Neuronal stem cell (in vitro differentiated cells): ENCODE measurements at regions not wholly inside any gene's neighbourhood (a gene's known extent, or its start where the extent isn't known, plus 50 kb on each side); places are given as distances from the start of the nearest gene placed in this dataset.

Experiments
- DNase-seq: peaks from one replicate; pipeline ENCODE4 v3.0.0-alpha.2; 2013; ENCODE audit warnings: low spot score
- H2AFZ ChIP-seq: one replicate; pipeline ENCODE4 v1.6.1; 2013; ENCODE audit warnings: mild to moderate bottlenecking, low read length, inconsistent platforms
- H2AK5ac ChIP-seq: 2 replicates; pipeline ENCODE4 v1.6.1; 2013; ENCODE audit warnings: low read depth, mild to moderate bottlenecking, inconsistent platforms, low read length, moderate library complexity, mixed read lengths
- H2BK120ac ChIP-seq: 2 replicates; pipeline ENCODE4 v1.6.1; 2013; ENCODE audit warnings: low read depth, mild to moderate bottlenecking, inconsistent platforms, low read length, moderate library complexity, mixed read lengths
- H2BK12ac ChIP-seq: one replicate; pipeline ENCODE4 v1.6.1; 2013; ENCODE audit warnings: low read length, inconsistent platforms
- H2BK15ac ChIP-seq: 2 replicates; pipeline ENCODE4 v1.6.1; 2013; ENCODE audit warnings: mild to moderate bottlenecking, low read length, inconsistent platforms, mixed read lengths
- H2BK5ac ChIP-seq: one replicate; pipeline ENCODE4 v1.6.1; 2013; ENCODE audit warnings: inconsistent platforms, mild to moderate bottlenecking, low read length, moderate library complexity
- H3K14ac ChIP-seq: one replicate; pipeline ENCODE4 v1.6.1; 2013; ENCODE audit warnings: low read length, inconsistent platforms
- H3K18ac ChIP-seq: 2 replicates; pipeline ENCODE4 v1.6.1; 2013; ENCODE audit warnings: low read length, inconsistent platforms
- H3K23ac ChIP-seq: 2 replicates; pipeline ENCODE4 v1.6.1; 2013; ENCODE audit warnings: low read depth, mild to moderate bottlenecking, mixed read lengths, low read length, inconsistent platforms; ENCODE audit not compliant: poor library complexity
- H3K27ac ChIP-seq: replicated peaks from 3 replicates; pipeline ENCODE4 v1.5.1; 2013; ENCODE audit warnings: low read length, inconsistent platforms
- H3K27me3 ChIP-seq, 3 experiments: 2 replicates each; pipeline ENCODE4 v1.6.1; 2013; ENCODE audit warnings: low read length in 3 of 3, mild to moderate bottlenecking in 2 of 3, inconsistent platforms in 1 of 3, low read depth in 1 of 3, mixed read lengths in 1 of 3, moderate library complexity in 1 of 3; ENCODE audit not compliant: control insufficient read depth in 3 of 3, insufficient read depth in 3 of 3
- H3K36me3 ChIP-seq, 2 donors: replicated peaks in 1 of 2; 2 replicates each; pipeline ENCODE4 v1.6.1; 2013; ENCODE audit warnings: low read length in 2 of 2; ENCODE audit not compliant: control insufficient read depth in 2 of 2, insufficient read depth in 2 of 2
- H3K4ac ChIP-seq: 2 replicates; pipeline ENCODE4 v1.6.1; 2013; ENCODE audit warnings: inconsistent platforms, mild to moderate bottlenecking, low read length, moderate library complexity
- H3K4me1 ChIP-seq, 2 donors: 1 replicate in 1 of 2; 2 replicates in 1 of 2; pipeline ENCODE4 v1.6.1; 2013; ENCODE audit warnings: low read length in 2 of 2, low read depth in 1 of 2; ENCODE audit not compliant: control insufficient read depth in 2 of 2, insufficient read depth in 1 of 2
- H3K4me2 ChIP-seq: one replicate; pipeline ENCODE4 v1.6.1; 2013; ENCODE audit warnings: mild to moderate bottlenecking, low read length, inconsistent platforms; ENCODE audit not compliant: insufficient read depth, poor library complexity, severe bottlenecking
- H3K4me3 ChIP-seq, 2 donors: 2 replicates each; pipeline ENCODE4 v1.5.1; 2013; ENCODE audit warnings: low read length in 2 of 2, mild to moderate bottlenecking in 2 of 2, inconsistent platforms in 1 of 2, moderate library complexity in 1 of 2
- H3K79me1 ChIP-seq: one replicate; pipeline ENCODE4 v1.6.1; 2013; ENCODE audit warnings: low read depth, mild to moderate bottlenecking, inconsistent platforms, low read length, moderate library complexity
- H3K9ac ChIP-seq: one replicate; pipeline ENCODE4 v1.6.1; 2013; ENCODE audit warnings: mild to moderate bottlenecking, low read depth, low read length, inconsistent platforms; ENCODE audit not compliant: poor library complexity
- H3K9me3 ChIP-seq, 2 donors: replicated peaks in 1 of 2; 2 replicates each; pipeline versions ENCODE3 to v1.6.1; 2013; ENCODE audit warnings: low read length in 2 of 2, mild to moderate bottlenecking in 2 of 2, inconsistent platforms in 1 of 2, low read depth in 1 of 2, mixed read lengths in 1 of 2, moderate library complexity in 1 of 2; ENCODE audit not compliant: control insufficient read depth in 2 of 2, insufficient read depth in 1 of 2
- H4K8ac ChIP-seq: one replicate; pipeline ENCODE4 v1.6.1; 2013; ENCODE audit warnings: low read depth, mild to moderate bottlenecking, inconsistent platforms, low read length, moderate library complexity
- H4K91ac ChIP-seq: one replicate; pipeline ENCODE4 v1.6.1; 2013; ENCODE audit warnings: low read length, low read depth, mild to moderate bottlenecking, inconsistent platforms; ENCODE audit not compliant: poor library complexity
- WGBS, 2 donors: extraction: QIAGEN DNeasy Blood & Tissue Kit; methylation state at CpG; one replicate each; pipeline ENCODE4 v1.1.7; 2013; ENCODE audit warnings: missing lambda C conversion rate in 2 of 2, mixed read lengths in 1 of 2; ENCODE audit not compliant: insufficient read length in 2 of 2, insufficient replicate concordance in 1 of 2; ENCODE audit errors: extremely low coverage in 2 of 2; 5-methylcytosine and 5-hydroxymethylcytosine counted together

DNA sequence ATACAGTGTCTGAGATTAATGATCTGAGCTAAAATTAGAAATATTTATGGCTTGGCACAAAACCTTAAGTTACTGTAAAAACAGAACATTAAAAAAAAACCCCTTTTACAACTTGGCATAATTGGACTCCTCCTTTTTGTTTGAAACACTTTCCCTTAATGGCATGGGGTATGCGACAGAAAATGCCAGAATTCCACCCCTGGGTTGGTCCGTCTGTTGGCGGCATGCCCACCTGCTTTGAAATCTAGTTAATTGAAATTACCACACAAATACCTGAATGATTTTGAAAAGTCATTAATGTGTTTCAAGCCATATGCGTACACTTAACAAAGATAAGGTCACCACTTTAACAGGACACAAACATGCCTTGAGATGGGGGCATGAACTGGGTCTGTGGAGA lies 175.1 kb upstream of the FOXQ1 start:
- Histone ChIP-seq H3K4me1 (no peaks in the 10 kb centered on the region), H3K23ac (no peak overlapping the region), H3K18ac (no peak overlapping the region), H3K36me3 (no peaks in the 10 kb centered on the region), H3K9me3 (no peaks in the 10 kb centered on the region), H3K4me2 (no peak overlapping the region), H2AK5ac (no peak overlapping the region), H2BK15ac (no peak overlapping the region), H3K27me3 (no peaks in the 10 kb centered on the region), H3K14ac (no peak overlapping the region), H3K27ac (no peak overlapping the region), H3K4ac (no peak overlapping the region), H2BK120ac (no peak overlapping the region), H3K79me1 (no peaks in the 10 kb centered on the region), H2BK5ac (no peak overlapping the region), H2BK12ac (no peak overlapping the region), H2AFZ (no peak overlapping the region), H3K4me3 (no peak overlapping the region), H4K91ac (no peak overlapping the region), H4K8ac (no peak overlapping the region), H3K9ac (no peak overlapping the region)
- WGBS, 2 donors: no CpG with 5 or more reads among the region's 4 CpGs
- no peak for DNase-seq

DNA sequence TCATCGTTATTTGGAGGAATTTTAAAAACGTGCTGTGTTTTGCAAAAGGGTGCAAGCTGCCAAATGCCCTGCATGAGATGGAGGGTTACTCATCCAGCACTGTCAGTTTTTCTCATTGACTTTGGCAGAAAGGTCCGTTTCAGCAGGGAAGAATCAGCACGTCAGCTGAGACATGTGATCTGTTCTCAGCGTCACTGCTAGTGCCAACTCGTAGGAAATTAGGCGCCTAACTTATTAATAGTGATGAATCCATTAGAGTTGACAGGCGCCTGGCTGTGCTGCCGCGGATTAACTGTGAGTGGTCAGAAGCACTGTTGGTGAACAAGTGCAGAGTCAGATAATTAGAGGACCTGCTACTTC lies 175.5 kb upstream of the FOXQ1 start:
- no peak overlapping the region for H3K4ac ChIP-seq
- no peak overlapping the region for H3K4me2 ChIP-seq
- no peak overlapping the region for H3K4me3 ChIP-seq
- no peak overlapping the region for H2AK5ac ChIP-seq
- H3K9me3 ChIP-seq: no peaks in the 10 kb centered on the region
- no peaks in the 10 kb centered on the region for H3K79me1 ChIP-seq
- no peak overlapping the region for H2BK5ac ChIP-seq
- H4K8ac ChIP-seq: no peak overlapping the region
- no CpG with 5 or more reads among the region's 10 CpGs for WGBS, 2 donors
- no peak overlapping the region for H2BK120ac ChIP-seq
- no peak for DNase-seq
- no peak overlapping the region for H3K14ac ChIP-seq
- no peaks in the 10 kb centered on the region for H3K27me3 ChIP-seq
- no peak overlapping the region for H3K23ac ChIP-seq
- H2BK15ac ChIP-seq: no peak overlapping the region
- H2AFZ ChIP-seq: no peak overlapping the region
- H4K91ac ChIP-seq: no peak overlapping the region
- H3K36me3 ChIP-seq: no peaks in the 10 kb centered on the region
- H3K4me1 ChIP-seq: no peaks in the 10 kb centered on the region
- no peak overlapping the region for H3K27ac ChIP-seq
- no peak overlapping the region for H3K9ac ChIP-seq
- H2BK12ac ChIP-seq: no peak overlapping the region
- H3K18ac ChIP-seq: no peak overlapping the region

DNA sequence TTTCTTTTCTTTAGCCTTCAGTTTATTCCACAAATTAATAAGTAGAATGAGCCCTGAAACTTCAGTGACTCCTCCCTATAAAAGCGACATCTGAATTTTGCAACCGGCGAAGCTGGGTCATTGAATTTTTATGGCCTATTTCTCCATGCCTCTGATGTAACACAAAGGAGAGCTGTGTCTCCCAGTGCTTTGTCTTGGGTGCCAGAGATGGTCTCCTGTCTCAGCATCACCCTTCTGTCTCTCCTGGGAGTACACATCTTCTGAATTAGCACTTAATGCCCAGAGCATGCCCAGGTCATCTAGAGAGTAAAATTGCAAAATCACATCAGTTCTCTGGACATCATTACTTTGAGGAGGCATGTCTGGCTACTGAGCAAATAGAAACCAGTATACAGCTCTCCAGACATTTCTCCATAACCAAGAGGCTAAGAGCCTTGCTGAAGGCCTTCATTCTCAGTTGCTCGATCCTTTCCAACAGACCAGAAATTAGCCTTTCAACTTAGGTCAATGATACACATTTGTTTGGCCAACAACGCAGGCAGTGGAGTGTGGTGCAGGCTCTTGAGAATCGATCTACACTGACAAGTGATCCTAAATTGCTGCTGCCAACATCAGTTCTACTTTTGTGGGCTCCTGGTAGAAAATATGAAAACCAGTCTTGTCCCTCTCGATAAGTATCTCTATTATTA lies 176.0 kb upstream of the FOXQ1 start:
- Histone ChIP-seq H2BK120ac (no peak overlapping the region), H3K36me3 (no peaks in the 10 kb centered on the region), H3K14ac (no peak overlapping the region), H3K18ac (no peak overlapping the region), H3K4me3 (no peak overlapping the region), H2BK15ac (no peak overlapping the region), H3K4me1 (no peaks in the 10 kb centered on the region), H3K79me1 (no peaks in the 10 kb centered on the region), H2AFZ (no peak overlapping the region), H3K27me3 (no peaks in the 10 kb centered on the region), H4K8ac (no peak overlapping the region), H3K4ac (no peak overlapping the region), H3K9ac (no peak overlapping the region), H4K91ac (no peak overlapping the region), H2AK5ac (no peak overlapping the region), H2BK12ac (no peak overlapping the region), H3K27ac (no peak overlapping the region), H2BK5ac (no peak overlapping the region), H3K4me2 (no peak overlapping the region), H3K23ac (no peak overlapping the region), H3K9me3 (no peaks in the 10 kb centered on the region)
- WGBS, 2 donors: no CpG with 5 or more reads among the region's 7 CpGs
- no peak for DNase-seq

DNA sequence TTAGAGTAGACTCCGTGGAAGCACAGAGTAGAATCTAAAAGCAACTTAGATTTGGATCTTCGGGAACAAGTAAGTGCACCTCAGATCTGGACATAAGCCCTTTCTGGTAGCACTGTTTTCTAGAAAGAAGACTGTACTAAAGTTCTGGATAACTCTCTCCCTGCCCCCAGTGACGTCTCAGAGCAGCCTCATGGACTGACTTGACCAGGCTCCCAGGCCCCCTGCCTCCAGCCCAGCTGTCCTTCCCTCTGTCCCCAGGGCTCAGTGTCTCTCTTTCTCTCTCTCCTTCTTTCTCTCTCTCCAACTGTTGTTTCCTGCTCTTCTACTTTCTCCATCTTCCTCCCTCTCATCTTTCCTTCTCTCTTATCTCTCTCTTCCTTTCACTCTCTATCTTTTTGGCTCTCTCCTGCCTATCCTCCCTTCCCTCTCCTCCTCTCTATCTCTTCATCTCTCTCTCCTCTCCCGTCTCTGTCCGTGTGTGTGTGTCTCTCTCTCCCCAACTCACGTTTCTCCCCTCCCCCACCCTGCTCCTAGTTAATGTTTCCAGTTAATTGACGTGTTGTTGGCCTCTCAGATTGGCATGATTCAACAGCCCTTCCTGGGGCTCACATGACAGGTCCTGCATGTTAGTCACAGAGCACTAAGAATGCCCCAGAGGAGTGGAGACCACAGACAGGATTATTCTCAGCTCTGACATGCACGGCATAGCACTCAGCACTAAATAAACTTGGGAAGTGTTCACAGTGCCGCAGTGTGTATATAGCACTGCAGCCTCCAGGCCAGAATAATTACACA lies 180.4 kb upstream of the FOXQ1 start:
- Histone ChIP-seq H2BK120ac (no peak overlapping the region), H4K91ac (no peak overlapping the region), H3K9me3 (no peaks in the 10 kb centered on the region), H3K4me3 (no peak overlapping the region), H3K4me1 (no peaks in the 10 kb centered on the region), H2BK5ac (no peak overlapping the region), H3K27me3 (no peaks in the 10 kb centered on the region), H3K79me1 (no peaks in the 10 kb centered on the region), H3K4ac (no peak overlapping the region), H2BK12ac (no peak overlapping the region), H2BK15ac (no peak overlapping the region), H3K4me2 (no peak overlapping the region), H3K9ac (no peak overlapping the region), H2AK5ac (no peak overlapping the region), H2AFZ (no peak overlapping the region), H3K36me3 (no peaks in the 10 kb centered on the region), H4K8ac (no peak overlapping the region), H3K18ac (no peak overlapping the region), H3K27ac (no peak overlapping the region), H3K23ac (no peak overlapping the region), H3K14ac (no peak overlapping the region)
- DNase-seq: no peak
- WGBS, 2 donors: no CpG with 5 or more reads among the region's 9 CpGs
